Stomach smooth muscle (tissue), 2 donors: ENCODE measurements at regions not wholly inside any gene's neighbourhood (a gene's known extent, or its start where the extent isn't known, plus 50 kb on each side); places are given as distances from the start of the nearest gene placed in this dataset.

Experiments used
- H3K27ac ChIP-seq: one replicate; pipeline ENCODE4 v1.7.0; 2013; ENCODE audit warnings: mild to moderate bottlenecking, low read length, inconsistent platforms
- H3K27me3 ChIP-seq, 2 donors: one replicate each; pipeline ENCODE4 v1.7.0; 2013; ENCODE audit warnings: low read length in 2 of 2; ENCODE audit not compliant: insufficient read depth in 2 of 2, control insufficient read depth in 1 of 2
- H3K36me3 ChIP-seq, 2 donors: one replicate each; pipeline ENCODE4 v1.7.0; 2013; ENCODE audit warnings: low read length in 2 of 2; ENCODE audit not compliant: control insufficient read depth in 2 of 2, insufficient read depth in 2 of 2
- H3K4me1 ChIP-seq: one replicate; pipeline ENCODE4 v1.7.0; 2013; ENCODE audit warnings: low read length; ENCODE audit not compliant: control insufficient read depth, insufficient read depth
- H3K4me3 ChIP-seq, 2 donors: one replicate each; pipeline ENCODE4 v1.7.0; 2013; ENCODE audit warnings: low read length in 2 of 2
- H3K9ac ChIP-seq, 2 donors: one replicate each; pipeline ENCODE4 v1.7.0; 2013; ENCODE audit warnings: low read length in 2 of 2, mild to moderate bottlenecking in 1 of 2
- H3K9me3 ChIP-seq, 2 donors: one replicate each; pipeline ENCODE4 v1.7.0; 2013; ENCODE audit warnings: low read length in 2 of 2; ENCODE audit not compliant: control insufficient read depth in 2 of 2
- donor health status: healthy.
- donor health status: Pancreatic carcinoma.

DNA sequence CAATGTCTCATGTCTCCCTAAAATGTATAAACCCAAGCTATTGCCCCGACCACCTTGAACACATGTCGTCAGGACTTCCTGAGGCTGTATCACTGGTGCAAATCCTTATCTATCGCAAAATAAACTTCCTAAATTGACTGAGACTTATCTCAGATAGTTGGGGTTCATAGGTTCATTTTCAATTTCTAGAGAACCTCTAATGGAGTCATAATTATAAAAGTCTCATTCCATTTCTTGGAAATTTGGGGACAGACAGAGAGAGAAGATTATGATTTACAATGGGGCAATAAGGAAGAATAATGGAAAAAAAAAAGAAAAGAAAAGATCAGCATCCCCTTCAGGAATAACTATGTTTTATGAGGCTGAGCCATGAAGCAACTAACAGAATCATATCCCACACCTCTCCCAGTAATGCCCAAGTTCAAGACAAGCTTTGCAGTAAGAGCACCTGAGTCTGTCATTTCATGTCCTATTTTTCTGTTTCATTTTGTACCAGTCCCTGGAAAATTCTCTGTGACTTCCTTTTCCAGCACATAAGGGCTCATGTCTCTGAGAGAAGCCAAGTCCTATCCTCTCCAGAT lies 70.0 kb upstream of the ETS2 start:
- Histone ChIP-seq H3K27me3 (no peaks in the 10 kb centered on the region), H3K9me3 (no peaks in the 10 kb centered on the region), H3K9ac (no peak overlapping the region), H3K4me1 (peaks cover 6% of the 10 kb centered on the region), H3K36me3 (no peaks in the 10 kb centered on the region), H3K27ac (no peak overlapping the region), H3K4me3 (no peak overlapping the region)

DNA sequence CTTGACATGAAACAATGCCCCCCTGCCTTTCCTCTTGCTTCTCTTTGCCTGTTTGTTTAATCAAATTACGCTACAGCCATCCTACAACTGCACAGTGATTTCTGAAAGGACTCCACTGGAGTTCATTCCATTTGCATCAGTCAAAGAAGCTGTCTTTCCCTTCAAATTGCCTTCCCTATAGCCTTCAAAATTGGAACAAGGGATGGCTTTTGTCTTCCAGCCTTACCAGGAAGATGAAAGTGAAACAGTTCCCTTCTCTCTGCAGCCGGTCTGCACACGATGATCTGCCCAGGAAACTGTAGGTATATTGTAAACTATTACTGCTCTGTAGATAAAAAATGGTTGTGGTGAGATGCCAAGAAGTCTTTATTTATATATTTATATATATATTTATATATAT lies 65.6 kb upstream of the ETS2 start:
- Histone ChIP-seq H3K27me3 (no peaks in the 10 kb centered on the region), H3K9ac (no peak overlapping the region), H3K4me3 (no peak overlapping the region), H3K9me3 (no peaks in the 10 kb centered on the region), H3K36me3 (no peaks in the 10 kb centered on the region), H3K27ac (no peak overlapping the region), H3K4me1 (no peaks in the 10 kb centered on the region)

DNA sequence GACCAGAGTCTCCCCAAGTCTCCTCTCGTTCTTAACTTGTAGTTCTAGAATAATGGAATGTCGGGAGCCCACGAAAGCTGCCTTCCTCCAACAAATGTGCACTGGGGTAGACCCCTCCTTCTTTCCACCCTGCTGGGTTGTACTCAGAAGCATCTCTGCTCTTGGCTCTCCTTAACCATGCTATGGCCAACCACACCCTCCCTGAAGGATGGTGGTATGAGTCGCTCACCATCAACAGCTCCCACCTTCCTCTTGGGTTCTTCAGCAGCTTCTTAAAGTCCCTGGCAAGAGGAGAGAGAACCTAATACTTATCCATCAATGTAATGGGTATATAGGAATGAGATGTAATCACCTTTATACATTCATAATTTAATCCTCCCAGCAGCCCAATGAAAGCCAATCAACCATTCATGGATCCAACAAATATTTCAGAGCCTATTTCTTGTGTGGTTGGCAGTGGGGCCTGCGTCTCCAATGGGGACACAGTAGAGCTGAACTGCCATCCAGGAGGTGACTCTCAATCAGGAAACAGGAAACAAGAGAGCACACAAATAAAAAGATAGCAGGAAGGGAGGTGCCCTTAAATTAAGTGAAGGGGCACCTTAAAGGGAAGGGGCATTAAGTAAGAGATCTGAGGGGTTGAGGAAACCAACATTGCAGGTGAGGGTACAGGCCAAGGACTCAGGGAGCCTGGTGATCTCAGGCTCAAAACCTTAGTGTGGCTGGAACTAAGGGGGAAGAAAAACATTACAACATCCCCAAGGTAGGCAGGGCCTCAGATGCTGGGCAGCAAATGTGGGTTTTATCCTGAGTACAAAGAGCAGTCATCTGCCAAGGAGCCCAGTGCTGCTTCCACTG lies 64.4 kb upstream of the ETS2 start:
- no peaks in the 10 kb centered on the region for H3K36me3 ChIP-seq
- no peak overlapping the region for H3K4me3 ChIP-seq
- H3K9ac ChIP-seq = no peak overlapping the region
- no peaks in the 10 kb centered on the region for H3K27me3 ChIP-seq
- H3K4me1 ChIP-seq = no peaks in the 10 kb centered on the region
- H3K27ac ChIP-seq = no peak overlapping the region
- no peaks in the 10 kb centered on the region for H3K9me3 ChIP-seq

DNA sequence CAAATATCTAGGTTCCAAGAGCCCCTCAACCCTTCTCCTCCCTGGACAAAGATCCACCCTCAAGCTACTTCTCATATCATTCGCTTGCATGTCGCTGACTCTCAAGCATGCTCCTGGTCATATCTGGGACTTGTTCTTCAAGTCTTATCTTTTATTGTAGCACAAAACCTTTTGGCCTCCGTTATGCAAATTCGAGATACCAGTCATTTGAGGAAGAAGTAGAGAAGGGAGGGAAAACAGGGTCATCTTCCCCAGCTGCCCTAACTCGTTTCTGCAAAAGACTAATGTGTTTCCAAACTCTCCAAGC lies 63.8 kb upstream of the ETS2 start:
- H3K4me3 ChIP-seq = no peak overlapping the region
- H3K27ac ChIP-seq = no peak overlapping the region
- H3K9ac ChIP-seq = no peak overlapping the region
- H3K27me3 ChIP-seq = no peaks in the 10 kb centered on the region
- H3K4me1 ChIP-seq = no peaks in the 10 kb centered on the region
- no peaks in the 10 kb centered on the region for H3K36me3 ChIP-seq
- H3K9me3 ChIP-seq = no peaks in the 10 kb centered on the region

DNA sequence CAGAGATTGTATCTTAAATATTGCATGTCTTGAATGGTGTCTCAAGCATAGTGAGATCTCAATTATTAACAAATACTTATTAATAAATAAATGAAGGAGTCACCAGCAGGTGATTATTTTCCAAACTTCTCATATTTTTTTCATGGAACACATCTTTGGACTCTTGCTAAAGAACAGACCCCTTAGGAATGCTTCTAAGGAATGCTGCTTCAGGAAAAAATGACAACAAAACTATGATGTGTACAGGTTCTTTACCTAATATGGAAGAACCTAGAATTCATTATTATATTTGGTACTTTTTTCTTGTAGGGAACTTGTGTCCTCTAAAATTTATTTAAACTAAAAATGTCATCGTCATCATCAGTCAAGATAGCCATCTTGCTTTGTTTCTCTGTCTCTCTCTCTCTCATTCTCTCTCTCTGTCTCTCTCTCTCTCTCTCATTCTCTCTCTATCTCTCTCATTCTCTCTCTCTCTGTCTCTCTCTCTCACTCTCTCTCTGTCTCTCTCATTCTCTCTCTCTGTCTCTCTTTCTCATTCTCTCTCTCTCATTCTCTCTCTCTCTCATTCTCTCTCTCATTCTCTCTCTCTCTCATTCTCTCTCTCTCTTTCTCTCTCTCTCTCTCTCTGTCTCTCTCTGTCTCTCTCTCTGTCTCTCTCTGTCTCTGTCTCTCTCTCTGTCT lies 63.0 kb upstream of the ETS2 start:
- H3K9me3 ChIP-seq = no peaks in the 10 kb centered on the region
- no peaks in the 10 kb centered on the region for H3K4me1 ChIP-seq
- no peak overlapping the region for H3K27ac ChIP-seq
- no peak overlapping the region for H3K9ac ChIP-seq
- H3K27me3 ChIP-seq = no peaks in the 10 kb centered on the region
- no peaks in the 10 kb centered on the region for H3K36me3 ChIP-seq
- no peak overlapping the region for H3K4me3 ChIP-seq

DNA sequence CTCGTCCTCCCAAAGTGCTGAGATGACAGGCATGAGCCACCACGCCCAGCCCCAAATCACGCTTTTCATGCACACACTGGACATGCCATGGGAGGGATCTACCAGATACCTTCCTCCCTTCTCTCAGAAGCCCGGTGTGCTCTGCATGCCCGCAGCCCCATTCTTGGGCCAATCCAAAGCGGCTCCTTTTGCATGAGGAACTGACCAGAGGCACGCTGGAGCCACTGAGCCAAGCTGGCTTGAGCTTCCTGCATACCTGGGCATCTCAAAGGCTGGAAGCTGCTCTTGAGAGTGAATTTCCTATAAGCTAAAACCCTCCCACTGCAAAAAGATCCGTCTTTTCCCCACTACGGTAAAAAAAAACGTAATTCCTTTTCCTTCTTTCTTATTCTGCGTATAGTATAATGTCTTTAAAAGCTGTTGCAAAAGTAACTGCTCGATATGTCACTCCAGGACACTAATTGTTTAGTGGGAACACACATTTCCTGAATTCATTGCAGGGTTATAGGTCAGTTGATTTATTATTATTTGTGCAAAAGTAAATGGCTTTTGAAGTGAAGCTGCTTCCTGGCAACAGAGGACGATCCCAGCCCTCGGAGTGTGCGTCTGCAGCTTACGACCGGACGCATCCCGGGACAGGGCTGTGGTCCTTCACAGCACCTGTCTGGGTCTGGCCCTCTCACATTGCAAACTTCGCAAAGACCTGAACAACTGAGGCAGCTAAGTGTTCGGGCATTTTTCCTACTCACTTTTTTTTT lies 61.8 kb upstream of the ETS2 start:
- Histone ChIP-seq H3K9ac (no peak overlapping the region), H3K27ac (no peak overlapping the region), H3K4me3 (no peak overlapping the region), H3K27me3 (no peaks in the 10 kb centered on the region), H3K9me3 (no peaks in the 10 kb centered on the region), H3K36me3 (no peaks in the 10 kb centered on the region), H3K4me1 (no peaks in the 10 kb centered on the region)

DNA sequence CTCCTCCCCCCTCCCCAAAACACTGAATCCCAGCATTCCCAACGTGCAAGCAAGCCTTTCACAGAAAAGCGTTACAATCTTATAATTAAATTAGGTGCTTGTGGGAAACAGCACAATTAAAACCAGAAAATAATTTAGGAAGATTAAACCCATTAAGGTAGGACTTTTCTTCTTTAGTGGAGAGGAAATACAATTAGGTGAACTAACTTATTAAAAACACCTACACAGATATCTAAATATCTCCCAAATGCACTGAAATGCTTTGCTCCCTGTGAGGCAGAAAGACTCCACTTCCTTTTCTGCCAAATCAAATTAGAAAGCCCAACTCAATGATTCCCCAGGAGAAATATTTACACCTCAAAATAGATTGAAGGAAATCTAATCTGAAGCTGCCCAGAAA lies 60.9 kb upstream of the ETS2 start:
- Histone ChIP-seq H3K27ac (no peak overlapping the region), H3K4me3 (no peak overlapping the region), H3K4me1 (no peaks in the 10 kb centered on the region), H3K36me3 (no peaks in the 10 kb centered on the region), H3K9ac (no peak overlapping the region), H3K9me3 (no peaks in the 10 kb centered on the region), H3K27me3 (no peaks in the 10 kb centered on the region)

DNA sequence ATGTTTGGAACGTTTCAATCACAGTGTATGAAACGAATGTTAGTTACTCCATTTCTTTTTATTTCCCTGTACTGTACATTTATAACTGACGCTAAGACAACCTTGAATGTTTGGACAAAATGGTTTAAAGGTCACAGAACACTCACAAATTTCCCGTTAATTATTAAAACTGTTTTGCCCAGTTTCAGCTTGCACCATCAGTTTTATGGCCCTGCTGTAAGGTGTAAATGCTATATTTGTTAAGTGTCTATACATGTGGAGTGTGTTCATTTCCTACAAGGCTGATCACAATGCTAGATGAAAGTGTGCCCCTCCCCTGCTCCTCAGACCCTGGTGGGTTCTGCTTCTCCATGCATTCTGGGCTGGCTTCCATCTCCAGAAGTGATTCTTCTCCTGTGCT lies 57.9 kb upstream of the ETS2 start:
- Histone ChIP-seq H3K9me3 (no peaks in the 10 kb centered on the region), H3K27ac (no peak overlapping the region), H3K27me3 (no peaks in the 10 kb centered on the region), H3K4me1 (peaks cover 6% of the 10 kb centered on the region), H3K36me3 (no peaks in the 10 kb centered on the region), H3K4me3 (no peak overlapping the region), H3K9ac (no peak overlapping the region)

DNA sequence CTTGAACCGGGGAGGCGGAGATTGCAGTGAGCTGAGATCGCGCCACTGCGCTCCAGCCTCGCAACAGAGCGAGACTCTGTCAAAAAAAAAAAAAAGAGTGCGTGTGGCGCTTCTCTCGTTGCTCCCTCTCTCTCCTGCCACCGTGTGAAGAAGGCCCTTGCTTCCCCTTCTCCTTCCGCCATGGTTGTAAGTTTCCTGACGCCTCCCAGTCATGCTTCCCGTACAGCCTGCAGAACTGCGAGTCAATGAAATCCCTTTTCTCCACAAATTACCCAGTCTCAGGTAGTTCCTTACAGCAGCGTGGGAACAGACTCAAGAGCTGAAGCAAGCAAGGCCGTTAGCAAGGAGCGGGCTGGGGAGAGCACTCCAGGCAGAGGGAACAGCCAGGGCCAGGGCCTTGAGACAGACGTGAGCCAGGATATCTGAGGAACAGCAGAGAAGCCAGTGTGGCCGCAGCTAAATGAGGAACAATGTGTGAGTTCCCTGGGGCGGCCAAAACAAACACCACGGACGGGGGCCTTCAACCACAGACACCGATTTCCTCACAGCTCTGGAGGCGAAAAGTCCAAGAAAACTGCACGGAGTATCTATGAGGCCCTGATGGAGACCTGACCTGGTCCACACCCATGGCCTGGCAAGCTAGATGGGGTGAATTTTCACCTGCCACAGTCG lies 54.2 kb upstream of the ETS2 start:
- Histone ChIP-seq H3K27ac (no peak overlapping the region), H3K9ac (no peak overlapping the region), H3K36me3 (no peaks in the 10 kb centered on the region), H3K4me1 (peaks cover 12% of the 10 kb centered on the region), H3K4me3 (no peak overlapping the region), H3K27me3 (no peaks in the 10 kb centered on the region), H3K9me3 (no peaks in the 10 kb centered on the region)

DNA sequence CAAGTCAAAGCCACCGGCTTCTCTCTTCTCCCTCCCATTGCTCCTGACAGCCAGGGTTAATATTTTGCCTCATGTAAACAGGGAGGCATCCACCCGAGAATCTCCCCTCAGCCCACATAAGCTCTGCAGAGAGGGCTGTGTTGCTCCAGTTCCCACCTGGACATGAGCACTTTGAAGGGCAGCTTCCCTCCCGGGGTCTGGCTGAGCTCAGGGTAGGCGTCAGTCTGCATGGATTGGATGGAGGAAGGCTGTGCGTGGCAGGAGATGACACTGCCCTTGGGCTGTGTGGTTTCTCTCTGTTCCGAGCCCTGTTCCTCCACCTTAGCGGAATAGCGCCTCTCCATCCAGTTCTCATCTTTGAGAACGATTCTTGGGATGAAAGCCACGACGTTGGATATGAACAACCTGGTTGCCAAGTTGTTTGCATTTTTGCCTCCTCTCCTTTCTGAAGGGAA lies 53.7 kb upstream of the ETS2 start:
- Histone ChIP-seq H3K27ac (no peak overlapping the region), H3K27me3 (no peaks in the 10 kb centered on the region), H3K4me1 (peaks cover 12% of the 10 kb centered on the region), H3K4me3 (no peak overlapping the region), H3K9ac (no peak overlapping the region), H3K36me3 (no peaks in the 10 kb centered on the region), H3K9me3 (no peaks in the 10 kb centered on the region)
